Uterus (tissue), 3 donors: ENCODE measurements at regions not wholly inside any gene's neighbourhood (a gene's known extent, or its start where the extent isn't known, plus 50 kb on each side); places are given as distances from the start of the nearest gene placed in this dataset.

Experiments
- DNase-seq, 2 donors: peaks; one replicate each; pipeline ENCODE4 v3.0.0-alpha.2; 2019 to 2020
- H3K27ac ChIP-seq, 2 donors: fragments of 200-600 bp; sonication (generic); 1 replicate in 1 of 2; 2 replicates in 1 of 2; pipeline ENCODE4 v1.5.1; 2016 to 2018
- H3K27me3 ChIP-seq, 2 donors: fragments of 200-600 bp; sonication (generic); one replicate each; pipeline ENCODE4 v1.5.1; 2018 to 2019; ENCODE audit warnings: control low read depth in 1 of 2
- H3K36me3 ChIP-seq, 2 donors: fragments of 200-600 bp; sonication (generic); one replicate each; pipeline ENCODE4 v1.5.1; 2019; ENCODE audit warnings: control low read depth in 1 of 2
- H3K4me1 ChIP-seq, 2 donors: fragments of 200-600 bp; sonication (generic); one replicate each; pipeline ENCODE4 v1.5.1; 2018 to 2019; ENCODE audit warnings: control low read depth in 1 of 2
- H3K4me3 ChIP-seq, 2 donors: fragments of 200-600 bp; sonication (generic); 1 replicate in 1 of 2; 2 replicates in 1 of 2; pipeline ENCODE4 v1.5.1; 2018 to 2019; ENCODE audit warnings: mild to moderate bottlenecking in 1 of 2
- H3K9me3 ChIP-seq, 2 donors: fragments of 200-600 bp; sonication (generic); one replicate each; pipeline ENCODE4 v1.5.1; 2019; ENCODE audit warnings: control low read depth in 1 of 2
- POLR2A ChIP-seq, 2 donors: fragments of 450-650 bp; IDR thresholded peaks; one replicate each; pipeline ENCODE4 v1.6.1; 2016; ENCODE audit warnings: antibody characterized with exemption in 2 of 2, mild to moderate bottlenecking in 1 of 2, moderate library complexity in 1 of 2
- intact Hi-C: fragments of 100-400 bp; cut with DNase I; formaldehyde crosslinking; loops from one replicate; pipeline ENCODE4 v1.15.1; 2023; ENCODE audit warnings: low total_unique reads
- TF ChIP-seq, protein P1 (sequence below), 4 experiments: fragments of 200-600 bp in 2 of 4; fragments of 450-650 bp in 2 of 4; sonication (generic) in 2 of 4; IDR thresholded peaks; one replicate each; pipeline ENCODE4 v1.5.1; 2016 to 2019; ENCODE audit warnings: antibody characterized with exemption in 4 of 4, mild to moderate bottlenecking in 2 of 4, moderate library complexity in 1 of 4
- donor health status: DM: yes; HTN: yes; CAD: no.

DNA sequence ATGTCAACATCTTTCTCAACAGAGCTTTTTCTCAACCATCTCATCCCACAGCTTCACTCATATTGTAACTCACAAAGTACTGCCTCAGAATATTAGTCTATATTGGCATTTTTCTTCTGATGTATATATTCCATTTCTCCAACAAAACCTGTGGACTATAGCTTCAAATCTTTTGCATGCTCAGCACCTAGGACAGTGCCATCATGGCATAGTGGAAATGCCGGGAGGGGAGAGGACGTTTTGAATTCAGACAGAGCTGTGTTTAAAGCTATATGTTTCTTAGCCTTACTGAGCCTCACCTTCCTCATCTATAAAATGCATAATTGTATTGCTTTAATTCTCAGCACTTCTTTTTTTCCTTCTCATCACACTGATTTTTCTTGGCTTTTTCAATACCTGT is 452.6 kb downstream of the GALC start:
- intact Hi-C loops: no loop called here
- Histone ChIP-seq H3K27me3 (no peaks in the 10 kb centered on the region), H3K4me1 (no peaks in the 10 kb centered on the region), H3K36me3 (no peaks in the 10 kb centered on the region), H3K4me3 (no peak overlapping the region), H3K9me3 (no peaks in the 10 kb centered on the region), H3K27ac (no peak overlapping the region)
- DNase-seq: no peak
- TF ChIP-seq POLR2A (IDR thresholded peaks at IDR 0.05): no peak
- TF ChIP-seq, protein P1, sequence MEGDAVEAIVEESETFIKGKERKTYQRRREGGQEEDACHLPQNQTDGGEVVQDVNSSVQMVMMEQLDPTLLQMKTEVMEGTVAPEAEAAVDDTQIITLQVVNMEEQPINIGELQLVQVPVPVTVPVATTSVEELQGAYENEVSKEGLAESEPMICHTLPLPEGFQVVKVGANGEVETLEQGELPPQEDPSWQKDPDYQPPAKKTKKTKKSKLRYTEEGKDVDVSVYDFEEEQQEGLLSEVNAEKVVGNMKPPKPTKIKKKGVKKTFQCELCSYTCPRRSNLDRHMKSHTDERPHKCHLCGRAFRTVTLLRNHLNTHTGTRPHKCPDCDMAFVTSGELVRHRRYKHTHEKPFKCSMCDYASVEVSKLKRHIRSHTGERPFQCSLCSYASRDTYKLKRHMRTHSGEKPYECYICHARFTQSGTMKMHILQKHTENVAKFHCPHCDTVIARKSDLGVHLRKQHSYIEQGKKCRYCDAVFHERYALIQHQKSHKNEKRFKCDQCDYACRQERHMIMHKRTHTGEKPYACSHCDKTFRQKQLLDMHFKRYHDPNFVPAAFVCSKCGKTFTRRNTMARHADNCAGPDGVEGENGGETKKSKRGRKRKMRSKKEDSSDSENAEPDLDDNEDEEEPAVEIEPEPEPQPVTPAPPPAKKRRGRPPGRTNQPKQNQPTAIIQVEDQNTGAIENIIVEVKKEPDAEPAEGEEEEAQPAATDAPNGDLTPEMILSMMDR (IDR thresholded peaks at IDR 0.05): no peak

DNA sequence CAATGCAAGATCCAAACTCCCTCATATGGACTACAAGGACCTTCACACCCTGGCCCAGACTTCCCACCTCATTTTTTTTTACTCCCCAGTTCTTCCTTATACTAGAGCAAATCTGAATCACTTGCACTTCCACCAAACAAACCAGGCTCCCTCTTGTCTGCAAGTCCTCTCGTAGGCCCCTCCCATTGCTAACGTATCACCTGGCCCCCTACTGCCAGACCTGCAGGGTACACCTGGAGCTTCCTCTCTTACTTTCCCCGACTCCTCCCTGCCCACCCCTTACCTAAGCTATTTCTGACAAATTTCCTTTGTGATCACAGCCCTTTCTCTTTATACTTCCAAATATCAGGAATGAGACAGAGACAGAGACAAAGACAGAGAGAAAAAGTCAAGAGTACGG is 463.9 kb downstream of the GALC start:
- Histone ChIP-seq H3K36me3 (no peaks in the 10 kb centered on the region), H3K27ac (no peak overlapping the region), H3K4me3 (no peak overlapping the region), H3K4me1 (no peaks in the 10 kb centered on the region), H3K27me3 (no peaks in the 10 kb centered on the region), H3K9me3 (no peaks in the 10 kb centered on the region)
- no peak for TF ChIP-seq POLR2A (IDR thresholded peaks at IDR 0.05)
- TF ChIP-seq, protein P1 (IDR thresholded peaks at IDR 0.05): no peak
- intact Hi-C loops: no loop called here
- no peak for DNase-seq

DNA sequence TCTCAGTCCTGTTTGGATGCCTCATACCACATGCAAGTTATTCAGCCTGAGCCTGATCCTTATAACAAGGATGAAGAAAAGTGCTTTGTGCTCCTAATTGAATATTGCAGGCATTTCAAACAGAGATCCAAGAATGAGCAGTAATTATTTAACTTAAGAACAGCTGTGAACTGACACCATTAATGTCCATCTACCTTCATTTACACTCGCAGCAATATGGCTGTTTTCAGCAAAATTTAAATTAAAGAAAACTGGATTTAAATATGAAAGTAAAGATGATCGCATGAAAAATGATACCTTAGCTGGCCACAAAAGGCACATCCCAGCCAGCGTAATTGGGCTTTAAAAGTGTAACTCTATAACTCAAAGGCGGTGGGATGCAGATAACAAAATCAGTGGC is 466.3 kb downstream of the GALC start:
- Histone ChIP-seq H3K9me3 (no peaks in the 10 kb centered on the region), H3K27me3 (no peaks in the 10 kb centered on the region), H3K27ac (peak overlapping the region in 1 of 2 donors; percentile 8), H3K36me3 (no peaks in the 10 kb centered on the region), H3K4me3 (no peak overlapping the region), H3K4me1 (no peaks in the 10 kb centered on the region)
- TF ChIP-seq POLR2A (IDR thresholded peaks at IDR 0.05): no peak
- TF ChIP-seq, protein P1 (IDR thresholded peaks at IDR 0.05): no peak
- DNase-seq: no peak
- intact Hi-C loops: no loop called here

DNA sequence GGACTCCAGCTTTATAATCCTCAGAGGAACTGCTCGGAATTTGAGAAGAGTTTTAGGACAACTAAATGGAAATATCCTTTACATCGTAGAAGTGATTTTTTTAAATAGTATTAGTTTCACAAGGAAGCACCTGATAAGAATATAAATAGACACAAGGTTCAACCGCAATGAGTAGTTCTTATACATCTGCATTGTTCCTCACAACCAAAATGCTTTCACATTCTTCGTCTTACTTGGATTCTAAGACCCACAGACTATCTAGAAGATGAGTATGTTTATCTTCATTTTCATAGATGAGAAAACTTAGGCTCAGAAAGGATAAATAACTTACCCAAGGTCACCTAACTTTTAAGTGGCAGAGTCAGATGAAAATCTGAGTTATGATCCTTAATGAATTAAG is 469.0 kb downstream of the GALC start:
- no peak for TF ChIP-seq POLR2A (IDR thresholded peaks at IDR 0.05)
- TF ChIP-seq, protein P1 (IDR thresholded peaks at IDR 0.05): no peak
- Histone ChIP-seq H3K4me1 (no peaks in the 10 kb centered on the region), H3K9me3 (no peaks in the 10 kb centered on the region), H3K4me3 (no peak overlapping the region), H3K27me3 (no peaks in the 10 kb centered on the region), H3K27ac (no peak overlapping the region), H3K36me3 (no peaks in the 10 kb centered on the region)
- no peak for DNase-seq
- intact Hi-C loops: no loop called here

DNA sequence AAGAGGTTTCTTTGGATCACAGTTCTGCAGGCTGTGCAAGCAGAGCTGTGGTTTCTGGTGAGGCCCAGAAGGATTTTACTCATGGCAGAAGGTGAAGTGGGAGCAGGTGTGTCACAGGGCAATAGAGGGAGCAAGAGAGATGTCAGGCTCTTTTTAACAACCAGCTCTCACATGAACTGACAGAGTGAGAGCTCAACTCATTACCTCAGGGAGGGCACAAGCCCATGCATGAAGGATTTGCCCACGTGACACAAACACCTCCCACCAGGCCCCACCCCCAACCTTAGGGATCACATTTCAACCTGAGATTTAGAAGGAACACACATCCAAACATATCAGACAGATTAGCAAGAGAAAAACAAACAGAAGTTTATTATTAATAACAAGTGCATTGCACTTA is 470.4 kb downstream of the GALC start:
- no peaks in the 10 kb centered on the region for H3K27me3 ChIP-seq
- H3K4me3 ChIP-seq: no peak overlapping the region
- H3K36me3 ChIP-seq: no peaks in the 10 kb centered on the region
- TF ChIP-seq, protein P1 (IDR thresholded peaks at IDR 0.05): no peak
- TF ChIP-seq POLR2A (IDR thresholded peaks at IDR 0.05): no peak
- no peaks in the 10 kb centered on the region for H3K9me3 ChIP-seq
- no peak overlapping the region for H3K27ac ChIP-seq
- no peak for DNase-seq
- H3K4me1 ChIP-seq: no peaks in the 10 kb centered on the region
- intact Hi-C loops: no loop called here
